Peyer's patch (tissue), 4 donors: ENCODE measurements at regions not wholly inside any gene's neighbourhood (a gene's known extent, or its start where the extent isn't known, plus 50 kb on each side); places are given as distances from the start of the nearest gene placed in this dataset.
"Not testable (repeated sequence)": the region's sequence is repeated elsewhere in the genome, so short reads cannot be mapped to it uniquely, and the experiment has no call there.

Source experiments
- POLR2A ChIP-seq, 2 donors: fragments of 450-650 bp; IDR thresholded peaks; one replicate each; pipeline ENCODE4 v1.5.1; 2017; ENCODE audit warnings: antibody characterized with exemption in 2 of 2, mild to moderate bottlenecking in 2 of 2, moderate library complexity in 2 of 2
- TF ChIP-seq, protein P1 (sequence below), 6 experiments: fragments of 450-650 bp in 4 of 6; fragments of 200-600 bp in 2 of 6; sonication (generic) in 1 of 6; IDR thresholded peaks; one replicate each; pipeline ENCODE4 v1.5.1; 2017 to 2019; ENCODE audit warnings: antibody characterized with exemption in 6 of 6, mild to moderate bottlenecking in 3 of 6, moderate library complexity in 1 of 6

DNA sequence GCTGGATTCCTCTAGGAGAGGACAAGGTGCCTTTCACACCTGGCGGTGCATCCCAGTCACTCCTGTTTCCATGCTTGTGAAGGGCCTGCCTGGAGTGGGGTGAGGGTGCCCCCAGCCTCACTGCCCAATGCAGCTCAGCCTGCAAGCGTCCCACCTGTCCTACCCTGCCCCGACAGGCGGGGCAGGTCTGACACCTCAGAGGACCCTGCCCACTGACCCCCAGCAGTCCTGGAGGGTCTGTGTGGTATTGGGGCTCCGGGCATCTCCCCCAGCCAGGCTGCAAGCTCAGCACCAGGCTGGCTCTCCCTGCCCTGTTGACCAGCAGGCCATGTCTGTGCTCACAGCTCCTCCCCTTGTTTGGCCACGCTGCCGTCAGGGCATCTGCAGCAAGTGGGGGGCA is 194.9 kb downstream of the LIPI start:
- TF ChIP-seq, protein P1, sequence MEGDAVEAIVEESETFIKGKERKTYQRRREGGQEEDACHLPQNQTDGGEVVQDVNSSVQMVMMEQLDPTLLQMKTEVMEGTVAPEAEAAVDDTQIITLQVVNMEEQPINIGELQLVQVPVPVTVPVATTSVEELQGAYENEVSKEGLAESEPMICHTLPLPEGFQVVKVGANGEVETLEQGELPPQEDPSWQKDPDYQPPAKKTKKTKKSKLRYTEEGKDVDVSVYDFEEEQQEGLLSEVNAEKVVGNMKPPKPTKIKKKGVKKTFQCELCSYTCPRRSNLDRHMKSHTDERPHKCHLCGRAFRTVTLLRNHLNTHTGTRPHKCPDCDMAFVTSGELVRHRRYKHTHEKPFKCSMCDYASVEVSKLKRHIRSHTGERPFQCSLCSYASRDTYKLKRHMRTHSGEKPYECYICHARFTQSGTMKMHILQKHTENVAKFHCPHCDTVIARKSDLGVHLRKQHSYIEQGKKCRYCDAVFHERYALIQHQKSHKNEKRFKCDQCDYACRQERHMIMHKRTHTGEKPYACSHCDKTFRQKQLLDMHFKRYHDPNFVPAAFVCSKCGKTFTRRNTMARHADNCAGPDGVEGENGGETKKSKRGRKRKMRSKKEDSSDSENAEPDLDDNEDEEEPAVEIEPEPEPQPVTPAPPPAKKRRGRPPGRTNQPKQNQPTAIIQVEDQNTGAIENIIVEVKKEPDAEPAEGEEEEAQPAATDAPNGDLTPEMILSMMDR (IDR thresholded peaks at IDR 0.05) = not testable (repeated sequence)
- not testable (repeated sequence) for TF ChIP-seq POLR2A (IDR thresholded peaks at IDR 0.05)
